Lower leg skin (tissue), 3 donors: ENCODE measurements at regions not wholly inside any gene's neighbourhood (a gene's known extent, or its start where the extent isn't known, plus 50 kb on each side); places are given as distances from the start of the nearest gene placed in this dataset.

Experiments used
- POLR2A ChIP-seq, 2 donors: fragments of 450-650 bp; IDR thresholded peaks; one replicate each; pipeline ENCODE4 v1.6.1; 2016 to 2017; ENCODE audit warnings: antibody characterized with exemption in 2 of 2, mild to moderate bottlenecking in 1 of 2, moderate library complexity in 1 of 2
- TF ChIP-seq, protein P1 (sequence below), 3 donors: fragments of 450-650 bp; IDR thresholded peaks; one replicate each; pipeline ENCODE4 v1.5.1; 2016; ENCODE audit warnings: antibody characterized with exemption in 3 of 3, mild to moderate bottlenecking in 3 of 3, moderate library complexity in 2 of 3

DNA sequence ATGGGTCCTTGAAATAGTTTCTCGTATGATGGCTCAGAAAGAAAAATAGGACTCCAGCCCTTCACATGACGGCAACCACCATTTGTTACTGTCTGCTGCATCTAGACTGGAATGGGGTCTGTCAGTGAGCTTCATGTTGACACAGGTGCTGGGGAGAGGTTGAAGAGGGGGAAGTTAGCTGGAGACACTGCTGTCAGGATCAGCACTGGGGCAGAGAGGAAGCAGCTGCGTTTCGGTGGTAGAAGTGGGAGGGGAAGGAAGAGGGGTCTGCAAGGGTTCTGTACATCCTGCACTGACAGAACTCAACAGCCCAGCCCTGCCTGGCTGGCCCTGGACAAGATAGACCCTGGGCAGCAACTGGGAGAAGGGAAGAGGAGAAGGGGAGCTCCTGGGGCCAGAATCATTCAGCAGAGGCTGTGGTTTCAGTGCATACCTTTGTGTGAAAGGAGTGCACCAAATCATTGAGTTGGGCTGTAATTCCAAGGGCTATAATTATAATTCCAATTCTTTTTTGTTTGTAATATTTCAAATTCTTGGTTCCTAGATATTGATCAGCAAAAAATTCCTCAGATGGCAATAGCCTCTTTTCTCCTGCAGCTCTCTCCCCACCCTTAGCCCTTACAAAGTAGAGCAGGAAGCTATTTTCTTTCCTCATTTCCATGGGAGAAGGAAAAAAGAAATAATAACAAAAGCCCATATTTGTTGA is 119.4 kb upstream of the C1GALT1C1 start:
- TF ChIP-seq, protein P1, sequence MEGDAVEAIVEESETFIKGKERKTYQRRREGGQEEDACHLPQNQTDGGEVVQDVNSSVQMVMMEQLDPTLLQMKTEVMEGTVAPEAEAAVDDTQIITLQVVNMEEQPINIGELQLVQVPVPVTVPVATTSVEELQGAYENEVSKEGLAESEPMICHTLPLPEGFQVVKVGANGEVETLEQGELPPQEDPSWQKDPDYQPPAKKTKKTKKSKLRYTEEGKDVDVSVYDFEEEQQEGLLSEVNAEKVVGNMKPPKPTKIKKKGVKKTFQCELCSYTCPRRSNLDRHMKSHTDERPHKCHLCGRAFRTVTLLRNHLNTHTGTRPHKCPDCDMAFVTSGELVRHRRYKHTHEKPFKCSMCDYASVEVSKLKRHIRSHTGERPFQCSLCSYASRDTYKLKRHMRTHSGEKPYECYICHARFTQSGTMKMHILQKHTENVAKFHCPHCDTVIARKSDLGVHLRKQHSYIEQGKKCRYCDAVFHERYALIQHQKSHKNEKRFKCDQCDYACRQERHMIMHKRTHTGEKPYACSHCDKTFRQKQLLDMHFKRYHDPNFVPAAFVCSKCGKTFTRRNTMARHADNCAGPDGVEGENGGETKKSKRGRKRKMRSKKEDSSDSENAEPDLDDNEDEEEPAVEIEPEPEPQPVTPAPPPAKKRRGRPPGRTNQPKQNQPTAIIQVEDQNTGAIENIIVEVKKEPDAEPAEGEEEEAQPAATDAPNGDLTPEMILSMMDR (IDR thresholded peaks at IDR 0.05): no peak
- TF ChIP-seq POLR2A (IDR thresholded peaks at IDR 0.05): no peak
